ENCODE measurements at regions not wholly inside any gene's neighbourhood (a gene's known extent, or its start where the extent isn't known, plus 50 kb on each side); places are given as distances from the start of the nearest gene placed in this dataset.
"Not testable (repeated sequence)": the region's sequence is repeated elsewhere in the genome, so short reads cannot be mapped to it uniquely, and the experiment has no call there.

- intact Hi-C loops (cut with micrococcal nuclease) = no loop called here
- Mint-ChIP-seq H3K27ac (no peak overlapping the region), H3K4me1 (peaks cover 0 to 2% (median 0%) of the 10 kb centered on the region in 7 donors), H3K9me3 (peaks cover 0 to 2% (median 0%) of the 10 kb centered on the region in 11 donors), H3K4me3 (no peak overlapping the region), H3K36me3 (no peaks in the 10 kb centered on the region), H3K27me3 (no peaks in the 10 kb centered on the region)
- CTCF ChIA-PET = no interaction called here
- no peaks in the 10 kb centered on the region for H3K9me3 ChIP-seq (ENCODE audit: control insufficient read depth in 2 of 3, low read length in 3 of 3)
- H3K4me3 ChIP-seq (ENCODE audit: low read length) = no peak overlapping the region
- H3K27me3 ChIP-seq (ENCODE audit: control insufficient read depth in 2 of 2, insufficient read depth in 2 of 2, low read length in 2 of 2) = no peaks in the 10 kb centered on the region
- H3K27ac ChIP-seq (ENCODE audit: low read depth, low read length) = no peak overlapping the region
- H3K36me3 ChIP-seq (ENCODE audit: control insufficient read depth in 2 of 3, insufficient read depth in 3 of 3, low read length in 3 of 3) = no peaks in the 10 kb centered on the region
- H3K4me1 ChIP-seq (ENCODE audit: control insufficient read depth in 2 of 2, insufficient read depth in 2 of 2, low read length in 2 of 2) = no peaks in the 10 kb centered on the region
- DNase-seq = no peak
- POLR2A ChIA-PET = no interaction called here
- ATAC-seq = no peak
These were observed 140.8 kb upstream of the ZNF608 start for GRCh38 chr5:124887223-124887622.

DNA sequence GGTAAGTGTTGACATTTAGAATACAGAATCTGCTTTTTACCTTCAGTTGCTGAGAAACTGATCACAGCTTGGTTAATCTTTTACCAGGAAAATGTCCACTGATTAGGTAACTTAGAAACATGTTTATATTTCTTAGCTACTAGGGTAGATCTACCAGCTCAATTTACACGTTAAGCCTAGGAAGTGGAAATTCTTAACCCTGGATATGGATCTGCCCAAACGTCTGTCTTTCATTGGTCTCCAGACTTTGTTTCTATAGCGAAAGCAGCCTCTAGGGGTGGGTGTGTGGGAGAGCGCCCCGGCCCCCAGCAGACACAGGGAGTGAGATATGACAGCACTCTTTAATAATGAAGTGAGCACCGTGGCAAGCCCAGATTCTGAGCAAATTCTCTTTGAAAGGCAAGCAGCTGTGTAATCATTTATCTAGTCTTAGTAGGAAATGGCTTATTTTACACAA lies 141.6 kb upstream of the ZNF608 start:
- H3K9me3 Mint-ChIP-seq = peaks cover 0 to 5% (median 0%) of the 10 kb centered on the region in 11 donors
- DNase-seq = no peak
- Histone ChIP-seq H3K27me3 (ENCODE audit: control insufficient read depth in 2 of 2, insufficient read depth in 2 of 2, low read length in 2 of 2) (no peaks in the 10 kb centered on the region), H3K27ac (ENCODE audit: low read depth, low read length) (no peak overlapping the region), H3K36me3 (ENCODE audit: control insufficient read depth in 2 of 3, insufficient read depth in 3 of 3, low read length in 3 of 3) (no peaks in the 10 kb centered on the region), H3K9me3 (ENCODE audit: control insufficient read depth in 2 of 3, low read length in 3 of 3) (no peaks in the 10 kb centered on the region), H3K4me1 (ENCODE audit: control insufficient read depth in 2 of 2, insufficient read depth in 2 of 2, low read length in 2 of 2) (no peaks in the 10 kb centered on the region), H3K4me3 (ENCODE audit: low read length) (no peak overlapping the region)
- intact Hi-C loops (cut with micrococcal nuclease) = no loop called here
- no peaks in the 10 kb centered on the region for H3K36me3 Mint-ChIP-seq
- H3K27ac Mint-ChIP-seq = no peak overlapping the region
- no peak overlapping the region for H3K4me3 Mint-ChIP-seq
- no peak for ATAC-seq
- CTCF ChIA-PET = no interaction called here
- POLR2A ChIA-PET = no interaction called here
- H3K4me1 Mint-ChIP-seq = peaks cover 0 to 2% (median 0%) of the 10 kb centered on the region in 7 donors
- no peaks in the 10 kb centered on the region for H3K27me3 Mint-ChIP-seq

GRCh38 chr5:124888622-124889485 lies 142.4 kb upstream of the ZNF608 start:
- H3K36me3 Mint-ChIP-seq = no peaks in the 10 kb centered on the region
- no peak overlapping the region for H3K27ac Mint-ChIP-seq
- Histone ChIP-seq H3K9me3 (ENCODE audit: control insufficient read depth in 2 of 3, low read length in 3 of 3) (no peaks in the 10 kb centered on the region), H3K36me3 (ENCODE audit: control insufficient read depth in 2 of 3, insufficient read depth in 3 of 3, low read length in 3 of 3) (no peaks in the 10 kb centered on the region), H3K4me3 (ENCODE audit: low read length) (no peak overlapping the region), H3K27ac (ENCODE audit: low read depth, low read length) (no peak overlapping the region), H3K4me1 (ENCODE audit: control insufficient read depth in 2 of 2, insufficient read depth in 2 of 2, low read length in 2 of 2) (no peaks in the 10 kb centered on the region), H3K27me3 (ENCODE audit: control insufficient read depth in 2 of 2, insufficient read depth in 2 of 2, low read length in 2 of 2) (no peaks in the 10 kb centered on the region)
- intact Hi-C loops (cut with micrococcal nuclease) = no loop called here
- POLR2A ChIA-PET = no interaction called here
- DNase-seq (no peak), ATAC-seq (no peak)
- H3K9me3 Mint-ChIP-seq = peaks cover 0 to 5% (median 0%) of the 10 kb centered on the region in 11 donors
- H3K4me3 Mint-ChIP-seq = no peak overlapping the region
- CTCF ChIA-PET = no interaction called here
- peaks cover 0 to 2% (median 0%) of the 10 kb centered on the region in 7 donors for H3K4me1 Mint-ChIP-seq
- no peaks in the 10 kb centered on the region for H3K27me3 Mint-ChIP-seq

GRCh38 chr5:124889486-124889825 lies 143.0 kb upstream of the ZNF608 start:
- ATAC-seq (no peak), DNase-seq (no peak)
- no peaks in the 10 kb centered on the region for H3K9me3 ChIP-seq (ENCODE audit: control insufficient read depth in 2 of 3, low read length in 3 of 3)
- Mint-ChIP-seq H3K27ac (no peak overlapping the region), H3K4me3 (no peak overlapping the region), H3K4me1 (peaks cover 0 to 2% (median 0%) of the 10 kb centered on the region in 7 donors), H3K27me3 (no peaks in the 10 kb centered on the region), H3K9me3 (peaks cover 0 to 5% (median 0%) of the 10 kb centered on the region in 11 donors), H3K36me3 (no peaks in the 10 kb centered on the region)
- no peaks in the 10 kb centered on the region for H3K4me1 ChIP-seq (ENCODE audit: control insufficient read depth in 2 of 2, insufficient read depth in 2 of 2, low read length in 2 of 2)
- POLR2A ChIA-PET = no interaction called here
- H3K36me3 ChIP-seq (ENCODE audit: control insufficient read depth in 2 of 3, insufficient read depth in 3 of 3, low read length in 3 of 3) = no peaks in the 10 kb centered on the region
- no peaks in the 10 kb centered on the region for H3K27me3 ChIP-seq (ENCODE audit: control insufficient read depth in 2 of 2, insufficient read depth in 2 of 2, low read length in 2 of 2)
- no peak overlapping the region for H3K4me3 ChIP-seq (ENCODE audit: low read length)
- CTCF ChIA-PET = interaction anchor here (0.6 kb wide), 1 partner anchor 8 kb away, joined by 3 read pairs; no protein-coding TSS in a partner anchor
- intact Hi-C loops (cut with micrococcal nuclease) = no loop called here
- H3K27ac ChIP-seq (ENCODE audit: low read depth, low read length) = no peak overlapping the region

GRCh38 chr5:124889850-124890249 lies 143.4 kb upstream of the ZNF608 start:
- H3K27ac ChIP-seq (ENCODE audit: low read depth, low read length) = no peak overlapping the region
- no peak for DNase-seq
- no peaks in the 10 kb centered on the region for H3K9me3 ChIP-seq (ENCODE audit: control insufficient read depth in 2 of 3, low read length in 3 of 3)
- H3K4me1 ChIP-seq (ENCODE audit: control insufficient read depth in 2 of 2, insufficient read depth in 2 of 2, low read length in 2 of 2) = no peaks in the 10 kb centered on the region
- Mint-ChIP-seq H3K27ac (no peak overlapping the region), H3K4me3 (no peak overlapping the region), H3K9me3 (peaks cover 0 to 5% (median 0%) of the 10 kb centered on the region in 11 donors), H3K36me3 (no peaks in the 10 kb centered on the region), H3K4me1 (peaks cover 0 to 2% (median 0%) of the 10 kb centered on the region in 7 donors), H3K27me3 (no peaks in the 10 kb centered on the region)
- H3K36me3 ChIP-seq (ENCODE audit: control insufficient read depth in 2 of 3, insufficient read depth in 3 of 3, low read length in 3 of 3) = no peaks in the 10 kb centered on the region
- CTCF ChIA-PET = interaction anchor here (0.6 kb wide), 1 partner anchor 8 kb away, joined by 3 read pairs; no protein-coding TSS in a partner anchor
- no peak overlapping the region for H3K4me3 ChIP-seq (ENCODE audit: low read length)
- intact Hi-C loops (cut with micrococcal nuclease) = no loop called here
- no peaks in the 10 kb centered on the region for H3K27me3 ChIP-seq (ENCODE audit: control insufficient read depth in 2 of 2, insufficient read depth in 2 of 2, low read length in 2 of 2)
- ATAC-seq = no peak
- POLR2A ChIA-PET = no interaction called here

DNA sequence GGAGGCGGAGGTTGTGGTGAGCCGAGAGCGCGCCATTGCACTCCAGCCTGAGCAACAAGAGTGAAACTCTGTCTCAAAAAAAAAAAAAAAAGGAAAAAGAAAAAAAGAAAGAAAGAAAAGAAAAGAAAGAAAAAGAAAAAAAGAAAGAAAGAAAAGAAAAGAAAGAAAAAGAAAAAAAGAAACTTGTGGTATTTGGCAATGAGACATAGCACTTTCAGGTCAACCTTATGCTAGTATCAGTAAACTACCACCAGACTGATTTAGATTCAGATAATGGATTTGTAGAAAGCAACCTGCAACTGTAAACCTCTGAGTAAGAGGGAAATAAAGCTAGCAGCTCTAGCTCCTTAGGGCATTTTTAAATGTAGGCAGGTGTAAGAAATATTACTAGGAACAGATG lies 144.0 kb upstream of the ZNF608 start:
- H3K4me3 ChIP-seq (ENCODE audit: low read length); H3K27me3 ChIP-seq (ENCODE audit: control insufficient read depth in 2 of 2, insufficient read depth in 2 of 2, low read length in 2 of 2); intact Hi-C loops (cut with micrococcal nuclease); H3K4me1 ChIP-seq (ENCODE audit: control insufficient read depth in 2 of 2, insufficient read depth in 2 of 2, low read length in 2 of 2); H3K27ac Mint-ChIP-seq; ATAC-seq; H3K4me3 Mint-ChIP-seq; H3K36me3 Mint-ChIP-seq; H3K4me1 Mint-ChIP-seq; CTCF ChIA-PET; H3K9me3 ChIP-seq (ENCODE audit: control insufficient read depth in 2 of 3, low read length in 3 of 3); H3K36me3 ChIP-seq (ENCODE audit: control insufficient read depth in 2 of 3, insufficient read depth in 3 of 3, low read length in 3 of 3); H3K27me3 Mint-ChIP-seq; H3K27ac ChIP-seq (ENCODE audit: low read depth, low read length); H3K9me3 Mint-ChIP-seq; POLR2A ChIA-PET; DNase-seq: not testable (repeated sequence)

DNA sequence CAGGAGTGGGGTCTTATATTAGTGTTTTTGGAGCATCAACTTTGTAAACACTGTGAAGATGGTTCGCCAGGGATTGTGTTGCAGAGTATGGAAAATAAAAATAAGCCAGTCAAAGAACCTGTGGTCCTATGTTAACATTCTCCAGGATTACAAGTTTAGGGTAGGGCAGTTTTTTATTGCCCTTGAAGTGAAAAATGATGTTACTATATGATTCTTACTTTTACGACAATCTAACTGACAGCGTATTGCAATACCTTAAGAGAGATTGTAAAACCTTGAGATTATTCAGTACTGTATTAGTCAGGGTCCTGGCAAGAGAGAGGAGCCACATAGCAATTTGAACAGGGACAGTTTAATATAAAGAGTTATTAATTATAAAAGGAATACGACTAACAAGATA lies 144.7 kb upstream of the ZNF608 start:
- H3K27me3 Mint-ChIP-seq = no peaks in the 10 kb centered on the region
- Histone ChIP-seq H3K36me3 (ENCODE audit: control insufficient read depth in 2 of 3, insufficient read depth in 3 of 3, low read length in 3 of 3) (no peaks in the 10 kb centered on the region), H3K4me1 (ENCODE audit: control insufficient read depth in 2 of 2, insufficient read depth in 2 of 2, low read length in 2 of 2) (no peaks in the 10 kb centered on the region), H3K9me3 (ENCODE audit: control insufficient read depth in 2 of 3, low read length in 3 of 3) (no peaks in the 10 kb centered on the region), H3K4me3 (ENCODE audit: low read length) (no peak overlapping the region), H3K27ac (ENCODE audit: low read depth, low read length) (no peak overlapping the region), H3K27me3 (ENCODE audit: control insufficient read depth in 2 of 2, insufficient read depth in 2 of 2, low read length in 2 of 2) (no peaks in the 10 kb centered on the region)
- peaks cover 0 to 5% (median 0%) of the 10 kb centered on the region in 11 donors for H3K9me3 Mint-ChIP-seq
- no peak for ATAC-seq
- CTCF ChIA-PET = no interaction called here
- no peak overlapping the region for H3K4me3 Mint-ChIP-seq
- DNase-seq = no peak
- H3K36me3 Mint-ChIP-seq = no peaks in the 10 kb centered on the region
- peaks cover 0 to 2% (median 0%) of the 10 kb centered on the region in 7 donors for H3K4me1 Mint-ChIP-seq
- intact Hi-C loops (cut with micrococcal nuclease) = no loop called here
- POLR2A ChIA-PET = no interaction called here
- H3K27ac Mint-ChIP-seq = no peak overlapping the region

Data from naive thymus-derived CD4-positive, alpha-beta T cell (primary cell).